OCI-LY1 (cell line): ENCODE measurements at regions not wholly inside any gene's neighbourhood (a gene's known extent, or its start where the extent isn't known, plus 50 kb on each side); places are given as distances from the start of the nearest gene placed in this dataset.

Source experiments
- H2AFZ ChIP-seq: fragments of 200-600 bp; sonication (generic), shearing (Covaris generic); 2 replicates; pipeline ENCODE4 v1.6.0; 2014; ENCODE audit warnings: antibody characterized with exemption, mild to moderate bottlenecking, low read length
- H3F3A ChIP-seq: fragments of 200-600 bp; sonication (generic), shearing (Covaris generic); 2 replicates; pipeline ENCODE4 v1.6.0; 2014; ENCODE audit warnings: mild to moderate bottlenecking, antibody characterized with exemption, low read length, moderate library complexity; ENCODE audit not compliant: insufficient read depth
- H3K27ac ChIP-seq: fragments of 200-600 bp; sonication (generic); 2 replicates; pipeline ENCODE4 v1.5.1; 2014; ENCODE audit warnings: low read length, mixed run types, mild to moderate bottlenecking, low read depth; ENCODE audit not compliant: poor library complexity, severe bottlenecking
- H3K27me3 ChIP-seq: fragments of 200-600 bp; sonication (generic); 2 replicates; pipeline ENCODE4 v1.6.0; 2014; ENCODE audit warnings: antibody characterized with exemption, mild to moderate bottlenecking, low read length, moderate library complexity; ENCODE audit not compliant: insufficient read depth
- H3K36me3 ChIP-seq: fragments of 200-600 bp; sonication (generic); 2 replicates; pipeline ENCODE4 v1.6.1; 2014; ENCODE audit warnings: mild to moderate bottlenecking, antibody characterized with exemption, low read length, moderate library complexity, mixed read lengths; ENCODE audit not compliant: insufficient read depth
- H3K4me1 ChIP-seq: fragments of 200-600 bp; sonication (generic); 2 replicates; pipeline ENCODE4 v1.5.1; 2014; ENCODE audit warnings: mild to moderate bottlenecking, low read length, moderate library complexity; ENCODE audit not compliant: insufficient read depth, severe bottlenecking
- H3K4me2 ChIP-seq: fragments of 200-600 bp; sonication (generic), shearing (Covaris generic); 2 replicates; pipeline ENCODE4 v1.6.1; 2014; ENCODE audit warnings: low read length
- H3K4me3 ChIP-seq: fragments of 200-600 bp; sonication (generic); 2 replicates; pipeline ENCODE4 v1.5.1; 2014; ENCODE audit warnings: low read length, low read depth, mild to moderate bottlenecking, mixed read lengths; ENCODE audit not compliant: poor library complexity, severe bottlenecking
- H3K79me2 ChIP-seq: fragments of 200-600 bp; shearing (Covaris generic); 2 replicates; pipeline ENCODE4 v1.6.1; 2016; ENCODE audit warnings: mixed run types, low read length, mixed read lengths; ENCODE audit not compliant: insufficient read depth
- H3K9ac ChIP-seq: fragments of 200-600 bp; sonication (generic), shearing (Covaris generic); 2 replicates; pipeline ENCODE4 v1.6.1; 2014; ENCODE audit warnings: mild to moderate bottlenecking, low read length, mixed read lengths
- H3K9me2 ChIP-seq: fragments of 200-600 bp; sonication (generic), shearing (Covaris generic); 2 replicates; pipeline ENCODE4 v1.6.1; 2014; ENCODE audit warnings: low read depth, mild to moderate bottlenecking, low read length, mixed read lengths
- H3K9me3 ChIP-seq: fragments of 200-600 bp; shearing (Covaris generic); 2 replicates; pipeline ENCODE4 v1.6.1; 2014; ENCODE audit warnings: low read length, mixed read lengths
- H4K20me1 ChIP-seq: fragments of 200-600 bp; sonication (generic), shearing (Covaris generic); 2 replicates; pipeline ENCODE4 v1.6.0; 2016; ENCODE audit warnings: mild to moderate bottlenecking, low read length; ENCODE audit not compliant: insufficient read depth
- CTCF ChIP-seq: fragments of 200-600 bp; sonication (generic), shearing (Covaris generic); IDR thresholded peaks from 2 replicates; pipeline ENCODE4 v1.5.1; 2017; ENCODE audit warnings: mild to moderate bottlenecking, antibody characterized with exemption, low read length, moderate library complexity, mixed read lengths
- EZH2 ChIP-seq: fragments of 200-600 bp; sonication (generic), shearing (Covaris generic); IDR thresholded peaks from 2 replicates; pipeline ENCODE4 v1.8.0; 2017; ENCODE audit warnings: borderline replicate concordance, mixed run types, mild to moderate bottlenecking, antibody characterized with exemption, low read length, moderate library complexity, mixed read lengths

GRCh38 chr1:157360023-157360390 is 192.3 kb downstream of the FCRL5 start:
- no peak for TF ChIP-seq EZH2
- no peak for TF ChIP-seq CTCF
- Histone ChIP-seq H3K79me2 (no peaks in the 10 kb centered on the region), H3K27ac (no peak overlapping the region), H3K4me2 (no peak overlapping the region), H3K4me1 (no peaks in the 10 kb centered on the region), H3K9me2 (no peaks in the 10 kb centered on the region), H3K27me3 (peaks cover 8% of the 10 kb centered on the region; the same call in 1 of the 2 replicates), H3K4me3 (no peak overlapping the region), H3F3A (no peaks in the 10 kb centered on the region), H3K36me3 (no peaks in the 10 kb centered on the region), H4K20me1 (no peaks in the 10 kb centered on the region), H3K9ac (no peak overlapping the region), H2AFZ (no peak overlapping the region), H3K9me3 (0 out of 2 replicates have a peak, but pooled peaks cover 3% of the 10 kb centered on the region)

DNA sequence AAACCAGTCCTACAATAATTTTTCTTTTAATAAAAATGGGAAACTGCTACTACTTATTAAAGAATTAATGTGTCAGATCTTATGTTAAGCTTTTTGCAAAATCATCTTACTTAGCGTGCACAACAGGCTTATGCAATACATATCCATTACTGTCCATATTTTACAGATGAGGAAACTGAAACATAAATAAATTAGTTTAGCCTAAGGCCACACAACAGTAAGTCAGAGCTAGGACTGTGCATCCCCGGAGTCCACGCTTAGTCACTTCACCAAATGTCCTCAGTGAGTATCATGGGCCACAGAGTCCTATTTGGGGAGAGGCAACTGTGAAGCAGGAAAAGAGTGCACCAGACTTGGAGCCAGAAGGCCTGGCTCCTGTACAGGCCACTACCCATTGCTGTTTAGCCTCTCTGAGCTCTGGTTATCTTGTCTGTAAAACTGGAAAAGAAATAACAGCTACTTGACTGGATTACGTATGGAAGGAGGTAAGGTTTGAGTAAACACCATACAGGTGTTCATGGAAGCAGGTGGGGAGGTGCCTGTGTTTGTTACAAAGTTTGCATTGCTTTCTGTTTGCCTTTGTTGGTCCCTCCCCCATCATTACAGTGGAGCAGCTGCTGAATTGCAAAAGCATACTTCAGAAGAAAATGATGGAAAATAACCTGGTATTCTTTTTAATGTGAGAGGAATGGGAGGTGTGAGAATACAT is 192.8 kb downstream of the FCRL5 start:
- Histone ChIP-seq H3K9me2 (no peaks in the 10 kb centered on the region), H3K79me2 (no peaks in the 10 kb centered on the region), H3K9ac (no peak overlapping the region), H3K4me2 (no peak overlapping the region), H2AFZ (no peak overlapping the region), H3K27me3 (peaks cover 6% of the 10 kb centered on the region; the same call in 1 of the 2 replicates), H3K4me3 (no peak overlapping the region), H3K27ac (no peak overlapping the region), H4K20me1 (no peaks in the 10 kb centered on the region), H3K4me1 (no peaks in the 10 kb centered on the region), H3F3A (no peaks in the 10 kb centered on the region), H3K9me3 (0 out of 2 replicates have a peak, but pooled peaks cover 3% of the 10 kb centered on the region), H3K36me3 (no peaks in the 10 kb centered on the region)
- TF ChIP-seq CTCF = no peak
- TF ChIP-seq EZH2 = no peak

DNA sequence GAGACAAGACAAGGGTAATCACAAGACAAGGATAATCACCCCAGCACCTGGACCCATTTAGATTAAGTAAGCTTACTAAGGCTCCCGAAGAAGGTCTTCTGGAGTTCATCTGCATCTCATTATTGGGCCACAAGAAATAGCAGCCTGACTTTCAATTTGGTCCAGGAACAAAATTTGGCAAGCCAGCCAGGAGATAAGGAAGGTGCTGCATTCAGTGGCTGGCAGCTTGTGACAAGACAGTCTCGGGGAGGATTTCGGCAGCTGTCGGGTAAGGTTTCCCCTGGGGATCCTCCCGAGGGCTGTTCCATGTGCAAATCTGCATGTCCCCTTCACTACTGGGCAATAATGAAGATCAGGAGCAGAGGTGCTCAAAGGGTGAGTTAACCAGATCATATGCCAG is 195.2 kb downstream of the FCRL5 start:
- no peaks in the 10 kb centered on the region for H3K9me2 ChIP-seq

More for the DNA sequence above, 195.2 kb downstream of the FCRL5 start:
- Histone ChIP-seq H3K36me3 (no peaks in the 10 kb centered on the region), H2AFZ (no peak overlapping the region), H3K4me1 (no peaks in the 10 kb centered on the region), H3K27me3 (peaks cover 4% of the 10 kb centered on the region; the same call in 1 of the 2 replicates), H3F3A (no peaks in the 10 kb centered on the region), H3K9ac (no peak overlapping the region), H3K27ac (no peak overlapping the region), H3K4me3 (no peak overlapping the region), H3K79me2 (no peaks in the 10 kb centered on the region), H3K4me2 (no peak overlapping the region), H3K9me3 (no peaks in the 10 kb centered on the region), H4K20me1 (no peaks in the 10 kb centered on the region)
- TF ChIP-seq CTCF (no peak), EZH2 (no peak)
